HepG2 (cell line): ENCODE measurements at regions not wholly inside any gene's neighbourhood (a gene's known extent, or its start where the extent isn't known, plus 50 kb on each side); places are given as distances from the start of the nearest gene placed in this dataset.

Source experiments
- ATAC-seq: fragments of 200-7000 bp; cut with Tn5 transposase; 3 replicates; pipeline ENCODE4 v1.9.1; 2020; ENCODE audit warnings: mild to moderate bottlenecking, moderate library complexity
- BruUV-seq: library from RNA; stranded (reverse); fragments of 400-500 nt; replicated peaks from 2 replicates; lab custom pipeline; 2021; lab: Mats Ljungman, UMichigan
- CTCF ChIA-PET: fragments of 300-600 bp; formaldehyde crosslinking; extraction: SDS; loops from one replicate; lab custom pipeline; 2021; ENCODE audit warnings: low total read pairs, inconsistent platforms, low intra/inter-chr PET ratio; lab: Yijun Ruan, JAX
- POLR2A ChIA-PET: fragments of 350-600 bp; sonication (Branson Sonifier 250); formaldehyde crosslinking; loops from one replicate; lab custom pipeline; 2020; ENCODE audit warnings: antibody characterized with exemption, inconsistent platforms; lab: Yijun Ruan, JAX
- DNase-seq: peaks from one replicate; pipeline ENCODE4 v3.0.0-alpha.2; 2015; ENCODE audit warnings: low spot score
- FAIRE-seq: peaks from 3 replicates; lab custom pipeline; 2011; peaks lifted over from hg19 to GRCh38; lab: Jason Lieb, UNC
- H2AFZ ChIP-seq: one replicate; pipeline ENCODE4 v1.6.1; 2011; ENCODE audit warnings: low read length, inconsistent platforms
- H3K27ac ChIP-seq: fragments of 300-600 bp; 3 replicates; pipeline ENCODE4 v1.8.0; 2011; ENCODE audit warnings: mixed run types, mild to moderate bottlenecking, mixed read lengths, low read length, inconsistent platforms; ENCODE audit not compliant: insufficient read depth; ENCODE audit errors: extremely low read length
- H3K27me3 ChIP-seq, 2 experiments: fragments of 200-600 bp in 1 of 2; 2 replicates in 1 of 2; 3 replicates in 1 of 2; pipeline versions ENCODE4 v1.6.0 to v1.8.0; 2011; ENCODE audit warnings: low read length in 2 of 2, mild to moderate bottlenecking in 2 of 2, moderate library complexity in 2 of 2, inconsistent platforms in 1 of 2; ENCODE audit not compliant: insufficient read depth in 2 of 2, control insufficient read depth in 1 of 2
- H3K36me3 ChIP-seq, 2 experiments: fragments of 200-600 bp in 1 of 2; replicated peaks in 1 of 2; 2 replicates in 1 of 2; 3 replicates in 1 of 2; pipeline versions ENCODE4 v1.5.1 to v1.8.0; 2011; ENCODE audit warnings: low read length in 2 of 2, inconsistent platforms in 1 of 2; ENCODE audit not compliant: insufficient read depth in 2 of 2, control insufficient read depth in 1 of 2
- H3K4me1 ChIP-seq: 2 replicates; pipeline ENCODE4 v1.5.1; 2012; ENCODE audit warnings: low read length, inconsistent platforms; ENCODE audit not compliant: insufficient read depth
- H3K4me2 ChIP-seq: 2 replicates; pipeline ENCODE4 v1.6.0; 2011; ENCODE audit warnings: low read depth, low read length, inconsistent platforms
- H3K4me3 ChIP-seq, 3 experiments: fragments of 200-600 bp in 1 of 3; sonication (generic), shearing (Covaris generic) in 1 of 3; replicated peaks in 1 of 3; 2 replicates each; pipeline ENCODE4 v1.5.1; 2011 to 2016; ENCODE audit warnings: low read length in 3 of 3, inconsistent platforms in 2 of 3, low read depth in 2 of 3, mild to moderate bottlenecking in 2 of 3, control low read depth in 1 of 3, mixed read lengths in 1 of 3; ENCODE audit not compliant: insufficient read depth in 1 of 3
- H3K79me2 ChIP-seq: one replicate; pipeline ENCODE4 v1.6.1; 2011; ENCODE audit warnings: low read length, inconsistent platforms; ENCODE audit not compliant: insufficient read depth
- H3K9ac ChIP-seq: 2 replicates; pipeline ENCODE4 v1.6.0; 2011; ENCODE audit warnings: mild to moderate bottlenecking, low read depth, low read length, inconsistent platforms; ENCODE audit not compliant: insufficient read depth
- H3K9me3 ChIP-seq: 2 replicates; pipeline ENCODE4 v1.5.1; 2012; ENCODE audit warnings: mild to moderate bottlenecking, low read length
- H4K20me1 ChIP-seq: 2 replicates; pipeline ENCODE4 v1.6.0; 2011; ENCODE audit warnings: inconsistent platforms, mild to moderate bottlenecking, low read length, moderate library complexity; ENCODE audit not compliant: insufficient read depth
- CSRNP1 ChIP-seq: sonication (generic); formaldehyde crosslinking; IDR thresholded peaks from 2 replicates; pipeline ENCODE4 v1.8.1; 2023; ENCODE audit warnings: mild to moderate bottlenecking, missing genetic modification reagents
- DBP ChIP-seq: sonication (generic); formaldehyde crosslinking; IDR thresholded peaks from 2 replicates; pipeline ENCODE4 v1.4.0; 2020; ENCODE audit warnings: missing genetic modification reagents; ENCODE audit errors: not compliant biosample characterization
- E2F5 ChIP-seq: sonication (generic); formaldehyde crosslinking; conservative IDR thresholded peaks from 2 replicates; pipeline ENCODE4 v1.4.0; 2020; ENCODE audit warnings: missing genetic modification reagents
- HNF4A ChIP-seq: sonication (generic); formaldehyde crosslinking; IDR thresholded peaks from 2 replicates; pipeline ENCODE4 v1.4.0; 2020; ENCODE audit warnings: missing genetic modification reagents
- IRF1 ChIP-seq: sonication (generic); formaldehyde crosslinking; IDR thresholded peaks from 2 replicates; pipeline ENCODE4 v1.4.0; 2020; ENCODE audit warnings: low read depth, mild to moderate bottlenecking, missing genetic modification reagents
- KLF12 ChIP-seq: sonication (generic); formaldehyde crosslinking; IDR thresholded peaks from 2 replicates; pipeline ENCODE4 v1.4.0; 2020; ENCODE audit warnings: missing genetic modification reagents, borderline replicate concordance
- MLX ChIP-seq: IDR thresholded peaks from 2 replicates; pipeline ENCODE4 v1.6.1; 2016
- NFAT5 ChIP-seq: sonication (generic); formaldehyde crosslinking; IDR thresholded peaks from 2 replicates; pipeline ENCODE4 v1.4.0; 2020; ENCODE audit warnings: missing genetic modification reagents
- SETDB1 ChIP-seq: sonication (generic); formaldehyde crosslinking; IDR thresholded peaks from 2 replicates; pipeline ENCODE4 v1.5.1; 2020; ENCODE audit warnings: missing genetic modification reagents, mild to moderate bottlenecking, borderline replicate concordance
- ZBTB42 ChIP-seq: sonication (generic); formaldehyde crosslinking; IDR thresholded peaks from 2 replicates; pipeline ENCODE4 v1.5.0; 2020; ENCODE audit warnings: mild to moderate bottlenecking, missing genetic modification reagents
- ZC3H4 ChIP-seq: sonication (generic); formaldehyde crosslinking; IDR thresholded peaks from 2 replicates; pipeline ENCODE4 v1.4.0; 2020; ENCODE audit warnings: missing genetic modification reagents, borderline replicate concordance
- ZNF292 ChIP-seq: sonication (generic); formaldehyde crosslinking; IDR thresholded peaks from 2 replicates; pipeline ENCODE4 v1.8.1; 2022; ENCODE audit warnings: mild to moderate bottlenecking, low read depth, missing genetic modification reagents, borderline replicate concordance
- ZNF296 ChIP-seq: sonication (generic); formaldehyde crosslinking; conservative IDR thresholded peaks from 2 replicates; pipeline ENCODE4 v1.5.0; 2020; ENCODE audit warnings: mild to moderate bottlenecking, missing genetic modification reagents
- ZNF44 ChIP-seq: sonication (generic); formaldehyde crosslinking; IDR thresholded peaks from 2 replicates; pipeline ENCODE4 v1.5.1; 2020; ENCODE audit warnings: mild to moderate bottlenecking, missing genetic modification reagents
- WGBS: methylation state at CpG from one replicate; pipeline ENCODE4 v1.1.6; 2017; ENCODE audit warnings: low lambda C conversion rate; 5-methylcytosine and 5-hydroxymethylcytosine counted together
- in situ Hi-C: cut with HindIII; loops from 2 replicates; pipeline ENCODE4 v1.10.0; 2017; ENCODE audit warnings: low pct_unique_long_range_greater_than_20kb; ENCODE audit not compliant: extremely low pct_ligation_motif_present
- intact Hi-C: fragments of 100-400 bp; cut with micrococcal nuclease; formaldehyde crosslinking; loops from one replicate; pipeline ENCODE4 v1.10.0; 2022; ENCODE audit not compliant: unreplicated experiment

GRCh38 chr12:89154743-89155499 lies 197.4 kb downstream of the DUSP6 start:
- ChIA-PET CTCF (no interaction called here), POLR2A (no interaction called here)
- WGBS, result 61% methylated on average over 4 of the region's 4 CpGs
- Histone ChIP-seq H3K4me1 (peaks cover 14% of the 10 kb centered on the region), H3K36me3 (no peaks in the 10 kb centered on the region), H3K9ac (no peak overlapping the region), H3K4me2 (no peak overlapping the region), H3K4me3 (no peak overlapping the region), H3K27me3 (no peaks in the 10 kb centered on the region), H4K20me1 (no peaks in the 10 kb centered on the region), H3K79me2 (no peaks in the 10 kb centered on the region), H2AFZ (no peak overlapping the region), H3K9me3 (no peaks in the 10 kb centered on the region), H3K27ac (no peak overlapping the region)
- FAIRE-seq, result no peak
- in situ Hi-C loops (no loop called here), intact Hi-C loops (no loop called here)
- no TSS peak for BruUV-seq
- DNase-seq, result no peak
- no peak for ATAC-seq
- no peak for TF ChIP-seq NFAT5 (CRISPR knock-in tag)
- no peak for TF ChIP-seq DBP
- no peak for TF ChIP-seq ZNF292 (CRISPR knock-in tag)
- no peak for TF ChIP-seq MLX (CRISPR knock-in tag)
- TF ChIP-seq KLF12 (CRISPR knock-in tag), result no peak
- no peak for TF ChIP-seq ZC3H4 (CRISPR knock-in tag)
- no peak for TF ChIP-seq ZBTB42 (CRISPR knock-in tag)
- no peak for TF ChIP-seq IRF1
- TF ChIP-seq ZNF44 (CRISPR knock-in tag), result no peak
- no peak for TF ChIP-seq CSRNP1 (CRISPR knock-in tag)
- no peak for TF ChIP-seq ZNF296 (CRISPR knock-in tag)
- no peak for TF ChIP-seq SETDB1
- no peak for TF ChIP-seq HNF4A (CRISPR knock-in tag)
- no peak for TF ChIP-seq E2F5 (CRISPR knock-in tag)
